ENCODE measurements at regions not wholly inside any gene's neighbourhood (a gene's known extent, or its start where the extent isn't known, plus 50 kb on each side); places are given as distances from the start of the nearest gene placed in this dataset.
"Not testable (repeated sequence)": the region's sequence is repeated elsewhere in the genome, so short reads cannot be mapped to it uniquely, and the experiment has no call there.

DNA sequence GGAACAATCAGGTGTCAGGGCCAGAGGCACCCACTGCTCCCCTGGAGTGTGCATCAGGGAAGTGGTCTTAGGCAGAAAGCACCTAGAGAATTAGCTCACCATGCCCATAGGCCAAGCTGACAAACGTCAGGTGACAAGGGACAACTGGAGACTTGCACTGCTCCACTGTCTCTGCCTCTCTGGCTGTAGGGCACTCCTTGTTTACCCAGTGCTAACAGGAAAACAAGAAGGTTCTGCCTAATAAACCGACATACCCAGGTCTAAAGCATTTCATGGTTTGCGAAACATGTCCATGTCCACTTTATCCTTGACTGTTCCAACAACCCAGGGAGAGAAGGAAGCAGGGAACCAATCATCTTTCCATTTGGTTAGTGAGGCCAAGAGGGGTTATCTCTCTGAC lies 92.5 kb upstream of the MAMLD1 start:
- no TSS peak for BruUV-seq (replicated peaks)
- DNase-seq (ENCODE audit: low read depth, low spot score) (no peak), ATAC-seq (no peak)
- no peaks in the 10 kb centered on the region for H3K4me1 ChIP-seq (ENCODE audit: control insufficient read depth, insufficient read depth, low read length)
- H3K9me3 ChIP-seq (ENCODE audit: control insufficient read depth, insufficient read depth, low read depth, low read length) = no peaks in the 10 kb centered on the region
- in situ Hi-C loops (cut with HindIII; ENCODE audit: low pct_unique_long_range_greater_than_20kb, low sequenced_read_pairs) (no loop called here), intact Hi-C loops (cut with micrococcal nuclease; ENCODE audit: unreplicated experiment) (no loop called here)
- no peak overlapping the region for H3K27ac ChIP-seq (ENCODE audit: low read length)
- POLR2A ChIA-PET = no interaction called here
- H3K27me3 ChIP-seq (ENCODE audit: control insufficient read depth, insufficient read depth, low read length) = no peaks in the 10 kb centered on the region
- TF ChIP-seq, protein P1, sequence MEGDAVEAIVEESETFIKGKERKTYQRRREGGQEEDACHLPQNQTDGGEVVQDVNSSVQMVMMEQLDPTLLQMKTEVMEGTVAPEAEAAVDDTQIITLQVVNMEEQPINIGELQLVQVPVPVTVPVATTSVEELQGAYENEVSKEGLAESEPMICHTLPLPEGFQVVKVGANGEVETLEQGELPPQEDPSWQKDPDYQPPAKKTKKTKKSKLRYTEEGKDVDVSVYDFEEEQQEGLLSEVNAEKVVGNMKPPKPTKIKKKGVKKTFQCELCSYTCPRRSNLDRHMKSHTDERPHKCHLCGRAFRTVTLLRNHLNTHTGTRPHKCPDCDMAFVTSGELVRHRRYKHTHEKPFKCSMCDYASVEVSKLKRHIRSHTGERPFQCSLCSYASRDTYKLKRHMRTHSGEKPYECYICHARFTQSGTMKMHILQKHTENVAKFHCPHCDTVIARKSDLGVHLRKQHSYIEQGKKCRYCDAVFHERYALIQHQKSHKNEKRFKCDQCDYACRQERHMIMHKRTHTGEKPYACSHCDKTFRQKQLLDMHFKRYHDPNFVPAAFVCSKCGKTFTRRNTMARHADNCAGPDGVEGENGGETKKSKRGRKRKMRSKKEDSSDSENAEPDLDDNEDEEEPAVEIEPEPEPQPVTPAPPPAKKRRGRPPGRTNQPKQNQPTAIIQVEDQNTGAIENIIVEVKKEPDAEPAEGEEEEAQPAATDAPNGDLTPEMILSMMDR (IDR thresholded peaks at IDR 0.05) = no peak
- TF ChIP-seq, protein P2, sequence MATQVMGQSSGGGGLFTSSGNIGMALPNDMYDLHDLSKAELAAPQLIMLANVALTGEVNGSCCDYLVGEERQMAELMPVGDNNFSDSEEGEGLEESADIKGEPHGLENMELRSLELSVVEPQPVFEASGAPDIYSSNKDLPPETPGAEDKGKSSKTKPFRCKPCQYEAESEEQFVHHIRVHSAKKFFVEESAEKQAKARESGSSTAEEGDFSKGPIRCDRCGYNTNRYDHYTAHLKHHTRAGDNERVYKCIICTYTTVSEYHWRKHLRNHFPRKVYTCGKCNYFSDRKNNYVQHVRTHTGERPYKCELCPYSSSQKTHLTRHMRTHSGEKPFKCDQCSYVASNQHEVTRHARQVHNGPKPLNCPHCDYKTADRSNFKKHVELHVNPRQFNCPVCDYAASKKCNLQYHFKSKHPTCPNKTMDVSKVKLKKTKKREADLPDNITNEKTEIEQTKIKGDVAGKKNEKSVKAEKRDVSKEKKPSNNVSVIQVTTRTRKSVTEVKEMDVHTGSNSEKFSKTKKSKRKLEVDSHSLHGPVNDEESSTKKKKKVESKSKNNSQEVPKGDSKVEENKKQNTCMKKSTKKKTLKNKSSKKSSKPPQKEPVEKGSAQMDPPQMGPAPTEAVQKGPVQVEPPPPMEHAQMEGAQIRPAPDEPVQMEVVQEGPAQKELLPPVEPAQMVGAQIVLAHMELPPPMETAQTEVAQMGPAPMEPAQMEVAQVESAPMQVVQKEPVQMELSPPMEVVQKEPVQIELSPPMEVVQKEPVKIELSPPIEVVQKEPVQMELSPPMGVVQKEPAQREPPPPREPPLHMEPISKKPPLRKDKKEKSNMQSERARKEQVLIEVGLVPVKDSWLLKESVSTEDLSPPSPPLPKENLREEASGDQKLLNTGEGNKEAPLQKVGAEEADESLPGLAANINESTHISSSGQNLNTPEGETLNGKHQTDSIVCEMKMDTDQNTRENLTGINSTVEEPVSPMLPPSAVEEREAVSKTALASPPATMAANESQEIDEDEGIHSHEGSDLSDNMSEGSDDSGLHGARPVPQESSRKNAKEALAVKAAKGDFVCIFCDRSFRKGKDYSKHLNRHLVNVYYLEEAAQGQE (IDR thresholded peaks at IDR 0.05; ENCODE audit: insufficient read depth in 1 of 2, low read depth in 2 of 2, low read length in 1 of 2) = no peak
- no peak for TF ChIP-seq POLR2AphosphoS5 (IDR thresholded peaks at IDR 0.05; ENCODE audit: low read depth, low read length)
- no peak for TF ChIP-seq TCF7L2 (IDR thresholded peaks at IDR 0.05; ENCODE audit: low read depth, low read length)
- no peak for TF ChIP-seq SIN3A (IDR thresholded peaks at IDR 0.05; ENCODE audit: borderline replicate concordance, insufficient read depth, low read depth, low read length)
- H3K36me3 ChIP-seq (ENCODE audit: control insufficient read depth, insufficient read depth, low read length) = no peaks in the 10 kb centered on the region
- H3K4me3 ChIP-seq (ENCODE audit: low read depth in 2 of 2, low read length in 2 of 2) = no peak overlapping the region
- CTCF ChIA-PET = no interaction called here

DNA sequence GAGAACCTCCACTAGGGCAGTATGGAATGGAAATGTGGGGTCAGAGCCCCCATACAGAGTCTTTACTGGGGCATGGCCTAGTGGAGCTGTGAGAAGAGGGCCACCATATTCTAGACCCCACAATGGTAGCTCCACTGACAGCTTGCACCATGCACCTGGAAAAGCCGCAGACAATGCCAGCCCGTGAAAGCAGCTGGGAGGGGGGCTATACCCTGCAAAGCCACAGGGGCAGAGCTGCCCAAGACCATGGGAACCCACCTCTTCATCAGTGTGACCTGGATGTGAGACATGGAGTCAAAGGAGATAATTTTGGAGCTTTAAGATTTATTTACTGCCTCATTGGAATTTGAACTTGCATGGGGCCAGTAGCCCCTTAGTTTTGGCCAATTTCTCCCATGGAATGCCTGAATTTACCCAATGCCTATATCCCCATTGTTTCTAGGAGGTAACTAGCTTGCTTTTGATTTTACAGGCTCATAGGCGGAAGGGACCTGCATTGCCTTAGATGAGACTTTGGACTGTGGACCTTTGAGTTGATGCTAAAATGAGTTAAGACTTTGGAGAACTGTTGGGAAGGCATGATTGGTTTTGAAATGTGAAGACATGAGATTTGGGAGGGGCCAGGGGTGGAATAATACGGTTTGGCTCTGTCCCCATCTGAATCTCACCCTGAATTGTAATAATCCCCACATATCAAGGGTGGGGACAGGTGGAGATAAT lies 89.4 kb upstream of the MAMLD1 start:
- DNase-seq (ENCODE audit: low read depth, low spot score); H3K36me3 ChIP-seq (ENCODE audit: control insufficient read depth, insufficient read depth, low read length); POLR2A ChIA-PET; CTCF ChIA-PET; BruUV-seq (replicated peaks); ATAC-seq; H3K27ac ChIP-seq (ENCODE audit: low read length); H3K9me3 ChIP-seq (ENCODE audit: control insufficient read depth, insufficient read depth, low read depth, low read length); in situ Hi-C loops (cut with HindIII; ENCODE audit: low pct_unique_long_range_greater_than_20kb, low sequenced_read_pairs); H3K27me3 ChIP-seq (ENCODE audit: control insufficient read depth, insufficient read depth, low read length); intact Hi-C loops (cut with micrococcal nuclease; ENCODE audit: unreplicated experiment); H3K4me3 ChIP-seq (ENCODE audit: low read depth in 2 of 2, low read length in 2 of 2); H3K4me1 ChIP-seq (ENCODE audit: control insufficient read depth, insufficient read depth, low read length): not testable (repeated sequence)

DNA sequence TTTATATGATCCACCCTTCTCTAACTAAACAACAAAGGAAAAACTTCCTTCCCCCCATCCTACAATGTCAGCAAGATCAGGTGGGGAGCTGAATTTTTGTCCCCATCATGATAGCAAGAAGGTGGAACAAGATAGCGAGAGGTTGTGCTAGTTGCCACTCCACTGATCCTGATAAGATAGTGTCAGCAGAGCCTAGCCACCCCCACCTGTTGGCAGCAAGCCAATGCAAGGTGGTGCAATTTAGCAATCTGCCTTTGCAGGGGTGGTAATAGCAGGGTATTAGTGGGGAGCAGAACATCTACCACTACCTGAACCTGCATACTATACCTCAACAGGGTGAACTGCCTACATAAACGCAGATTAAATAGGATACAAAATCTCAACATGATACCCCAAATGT lies 80.2 kb upstream of the MAMLD1 start:
- CTCF ChIA-PET = no interaction called here

More for the DNA sequence above, 80.2 kb upstream of the MAMLD1 start:
- H3K27ac ChIP-seq (ENCODE audit: low read length) = no peak overlapping the region
- ATAC-seq = no peak
- no peak for DNase-seq (ENCODE audit: low read depth, low spot score)
- intact Hi-C loops (cut with micrococcal nuclease; ENCODE audit: unreplicated experiment) (no loop called here), in situ Hi-C loops (cut with HindIII; ENCODE audit: low pct_unique_long_range_greater_than_20kb, low sequenced_read_pairs) (no loop called here)
- no TSS peak for BruUV-seq (replicated peaks)
- POLR2A ChIA-PET = no interaction called here
- no peaks in the 10 kb centered on the region for H3K27me3 ChIP-seq (ENCODE audit: control insufficient read depth, insufficient read depth, low read length)
- no peak overlapping the region for H3K4me3 ChIP-seq (ENCODE audit: low read depth in 2 of 2, low read length in 2 of 2)
- no peaks in the 10 kb centered on the region for H3K36me3 ChIP-seq (ENCODE audit: control insufficient read depth, insufficient read depth, low read length)
- no peaks in the 10 kb centered on the region for H3K4me1 ChIP-seq (ENCODE audit: control insufficient read depth, insufficient read depth, low read length)
- no peaks in the 10 kb centered on the region for H3K9me3 ChIP-seq (ENCODE audit: control insufficient read depth, insufficient read depth, low read depth, low read length)
- TF ChIP-seq SIN3A (IDR thresholded peaks at IDR 0.05; ENCODE audit: borderline replicate concordance, insufficient read depth, low read depth, low read length) = no peak
- TF ChIP-seq TCF7L2 (IDR thresholded peaks at IDR 0.05; ENCODE audit: low read depth, low read length) = no peak
- TF ChIP-seq, protein P2 (IDR thresholded peaks at IDR 0.05; ENCODE audit: insufficient read depth in 1 of 2, low read depth in 2 of 2, low read length in 1 of 2) = no peak
- TF ChIP-seq, protein P1 (IDR thresholded peaks at IDR 0.05) = no peak
- TF ChIP-seq POLR2AphosphoS5 (IDR thresholded peaks at IDR 0.05; ENCODE audit: low read depth, low read length) = no peak

Measured in Panc1 (cell line).